GM12891 (cell line): ENCODE measurements at regions not wholly inside any gene's neighbourhood (a gene's known extent, or its start where the extent isn't known, plus 50 kb on each side); places are given as distances from the start of the nearest gene placed in this dataset.

Experiments
- POLR2A ChIP-seq: IDR thresholded peaks from 2 replicates; pipeline ENCODE4 v1.6.1; 2011; ENCODE audit warnings: low read depth, low read length, control low read depth
- POLR2AphosphoS5 ChIP-seq: IDR thresholded peaks from 2 replicates; pipeline ENCODE4 v1.6.1; 2011; ENCODE audit warnings: low read depth, low read length, control low read depth
- SPI1 ChIP-seq: IDR thresholded peaks from 2 replicates; pipeline ENCODE4 v1.6.1; 2011; ENCODE audit warnings: low read depth, low read length, control low read depth

DNA sequence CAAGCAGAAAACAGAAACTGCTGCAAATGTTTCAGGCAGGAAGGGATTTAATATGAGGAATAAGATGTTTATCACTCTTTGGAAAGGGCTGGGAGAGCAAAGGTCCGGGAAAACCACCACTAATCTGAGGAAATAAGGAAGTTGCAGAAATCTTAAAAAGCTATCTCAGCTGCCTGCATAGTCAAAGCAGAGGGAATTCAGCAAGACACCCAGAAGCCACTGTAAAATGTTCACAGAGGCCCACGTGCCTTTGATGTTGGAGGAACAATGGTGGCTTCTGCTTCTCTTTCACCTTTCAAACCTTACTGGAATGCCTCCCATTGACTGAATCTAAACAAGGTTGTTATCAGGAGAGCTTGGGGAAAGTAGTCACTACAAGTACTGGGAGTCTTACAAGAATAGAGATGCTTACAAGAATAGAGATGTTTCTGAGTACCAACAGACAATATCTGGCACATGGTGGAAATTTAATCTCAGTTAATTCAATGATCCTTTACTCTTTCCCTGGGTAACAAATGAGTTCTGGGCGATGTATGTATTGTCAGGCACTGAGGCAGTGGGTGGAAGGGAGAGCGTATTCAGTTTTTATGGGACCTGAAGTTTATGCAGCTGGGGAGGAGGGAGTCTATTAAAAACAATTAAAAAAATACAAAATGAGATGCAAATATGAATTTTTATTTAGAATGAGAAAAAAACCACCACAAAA lies 56.1 kb upstream of the MED13 start:
- no peak for TF ChIP-seq SPI1
- no peak for TF ChIP-seq POLR2A
- TF ChIP-seq POLR2AphosphoS5: no peak
